Suprapubic skin (tissue), 4 donors: ENCODE measurements at regions not wholly inside any gene's neighbourhood (a gene's known extent, or its start where the extent isn't known, plus 50 kb on each side); places are given as distances from the start of the nearest gene placed in this dataset.

ENCODE experiments used
- DNase-seq, 2 donors: peaks; one replicate each; pipeline ENCODE4 v3.0.0-alpha.2; 2019; ENCODE audit warnings: low spot score in 2 of 2
- H3K27ac ChIP-seq: fragments of 200-600 bp; sonication (generic); one replicate; pipeline ENCODE4 v1.5.1; 2019
- H3K27me3 ChIP-seq: fragments of 200-600 bp; sonication (generic); one replicate; pipeline ENCODE4 v1.5.1; 2019
- H3K36me3 ChIP-seq: fragments of 200-600 bp; sonication (generic); one replicate; pipeline ENCODE4 v1.5.1; 2019
- H3K4me1 ChIP-seq: fragments of 200-600 bp; sonication (generic); one replicate; pipeline ENCODE4 v1.5.1; 2019
- H3K4me3 ChIP-seq: fragments of 200-600 bp; sonication (generic); one replicate; pipeline ENCODE4 v1.5.1; 2019; ENCODE audit warnings: mild to moderate bottlenecking
- H3K9me3 ChIP-seq: fragments of 200-600 bp; sonication (generic); one replicate; pipeline ENCODE4 v1.5.1; 2019
- CTCF ChIP-seq, 2 donors: fragments of 200-600 bp in 1 of 2; fragments of 450-650 bp in 1 of 2; sonication (generic) in 1 of 2; IDR thresholded peaks; one replicate each; pipeline ENCODE4 v1.5.1; 2016 to 2019; ENCODE audit warnings: antibody characterized with exemption in 2 of 2, mild to moderate bottlenecking in 1 of 2, moderate library complexity in 1 of 2
- EP300 ChIP-seq: sonication (generic); formaldehyde crosslinking; IDR thresholded peaks from one replicate; pipeline ENCODE4 v1.6.1; 2017; ENCODE audit warnings: antibody characterized with exemption
- POLR2A ChIP-seq, 2 donors: fragments of 450-650 bp; IDR thresholded peaks; one replicate each; pipeline ENCODE4 v1.6.1; 2017; ENCODE audit warnings: antibody characterized with exemption in 2 of 2, mild to moderate bottlenecking in 2 of 2, moderate library complexity in 2 of 2
- POLR2AphosphoS5 ChIP-seq, 3 donors: sonication (generic); formaldehyde crosslinking; IDR thresholded peaks; one replicate each; pipeline ENCODE4 v1.6.1; 2017; ENCODE audit warnings: antibody characterized with exemption in 3 of 3
- whole genome bisulfite sequencing: methylation state at CpG from one replicate; pipeline ENCODE4 v1.1.5; 2018; 5-methylcytosine and 5-hydroxymethylcytosine counted together

- TF ChIP-seq EP300 (no peak), CTCF (IDR thresholded peaks at IDR 0.05) (no peak), POLR2AphosphoS5 (IDR thresholded peaks at IDR 0.05) (no peak), POLR2A (IDR thresholded peaks at IDR 0.05) (no peak)
- no peaks in the 10 kb centered on the region for H3K36me3 ChIP-seq
- DNase-seq: no peak
These were observed 707.5 kb downstream of the ZWINT start for GRCh38 chr10:55653531-55653930.

GRCh38 chr10:55641601-55642000, 719.5 kb downstream of the ZWINT start:
- WGBS: 79% methylated on average over 1 of the region's 1 CpG
- H3K4me1 ChIP-seq: no peaks in the 10 kb centered on the region

More at GRCh38 chr10:55653531-55653930, 707.5 kb downstream of the ZWINT start:
- Histone ChIP-seq H3K27me3 (no peaks in the 10 kb centered on the region), H3K4me3 (no peak overlapping the region), H3K27ac (no peak overlapping the region), H3K4me1 (no peaks in the 10 kb centered on the region), H3K9me3 (no peaks in the 10 kb centered on the region)

GRCh38 chr10:55631071-55631654, 729.9 kb downstream of the ZWINT start:
- TF ChIP-seq POLR2AphosphoS5 (IDR thresholded peaks at IDR 0.05): no peak
- peak in 1 of 2 donors; percentile 68 for TF ChIP-seq CTCF (IDR thresholded peaks at IDR 0.05)
- TF ChIP-seq POLR2A (IDR thresholded peaks at IDR 0.05): no peak
- no peak for TF ChIP-seq EP300
- WGBS: 6% methylated on average over 7 of the region's 49 CpGs
- peaks cover 44% of the 10 kb centered on the region for H3K27me3 ChIP-seq
- peaks cover 18% of the 10 kb centered on the region for H3K4me1 ChIP-seq
- DNase-seq: peak in 1 of 2 donors; percentile 60
- peak overlapping the region; percentile 49 for H3K4me3 ChIP-seq
- no peaks in the 10 kb centered on the region for H3K9me3 ChIP-seq
- no peaks in the 10 kb centered on the region for H3K36me3 ChIP-seq
- no peak overlapping the region for H3K27ac ChIP-seq

More at GRCh38 chr10:55641601-55642000, 719.5 kb downstream of the ZWINT start:
- no peak for DNase-seq
- Histone ChIP-seq H3K27ac (no peak overlapping the region), H3K36me3 (no peaks in the 10 kb centered on the region), H3K27me3 (no peaks in the 10 kb centered on the region), H3K4me3 (no peak overlapping the region), H3K9me3 (no peaks in the 10 kb centered on the region)
- TF ChIP-seq POLR2AphosphoS5 (IDR thresholded peaks at IDR 0.05) (no peak), CTCF (IDR thresholded peaks at IDR 0.05) (no peak), EP300 (no peak), POLR2A (IDR thresholded peaks at IDR 0.05) (no peak)

- WGBS: 3% methylated on average over 27 of the region's 35 CpGs
- H3K9me3 ChIP-seq: no peaks in the 10 kb centered on the region
These were observed 730.5 kb downstream of the ZWINT start for GRCh38 chr10:55630491-55631056.

More at GRCh38 chr10:55630491-55631056, 730.5 kb downstream of the ZWINT start:
- TF ChIP-seq CTCF (IDR thresholded peaks at IDR 0.05): no peak
- no peak for TF ChIP-seq EP300
- TF ChIP-seq POLR2AphosphoS5 (IDR thresholded peaks at IDR 0.05): no peak
- TF ChIP-seq POLR2A (IDR thresholded peaks at IDR 0.05): no peak
- Histone ChIP-seq H3K27ac (no peak overlapping the region), H3K4me3 (peak overlapping the region; percentile 49), H3K4me1 (peaks cover 18% of the 10 kb centered on the region), H3K27me3 (peaks cover 48% of the 10 kb centered on the region), H3K36me3 (no peaks in the 10 kb centered on the region)
- DNase-seq: no peak
